Sigmoid colon (tissue), 6 donors: ENCODE measurements at regions not wholly inside any gene's neighbourhood (a gene's known extent, or its start where the extent isn't known, plus 50 kb on each side); places are given as distances from the start of the nearest gene placed in this dataset.
"Not testable (repeated sequence)": the region's sequence is repeated elsewhere in the genome, so short reads cannot be mapped to it uniquely, and the experiment has no call there.

Experiments used
- DNase-seq: peaks from one replicate; pipeline ENCODE4 v3.0.0-alpha.2; 2019
- H3K27ac ChIP-seq, 4 donors: fragments of 200-600 bp; sonication (generic); one replicate each; pipeline ENCODE4 v1.5.1; 2016 to 2019; ENCODE audit warnings: mild to moderate bottlenecking in 1 of 4
- H3K27me3 ChIP-seq, 3 donors: fragments of 200-600 bp; sonication (generic); one replicate each; pipeline ENCODE4 v1.5.1; 2019; ENCODE audit warnings: mild to moderate bottlenecking in 1 of 3
- H3K36me3 ChIP-seq, 4 donors: fragments of 200-600 bp; sonication (generic); one replicate each; pipeline ENCODE4 v1.5.1; 2016 to 2019
- H3K4me1 ChIP-seq, 4 donors: fragments of 200-600 bp; sonication (generic); one replicate each; pipeline ENCODE4 v1.5.1; 2017 to 2019
- H3K4me3 ChIP-seq, 4 donors: fragments of 200-600 bp; sonication (generic); one replicate each; pipeline ENCODE4 v1.5.1; 2017 to 2019; ENCODE audit warnings: mild to moderate bottlenecking in 2 of 4, moderate library complexity in 1 of 4
- H3K9me3 ChIP-seq, 4 donors: fragments of 200-600 bp in 3 of 4; sonication (generic) in 3 of 4; one replicate each; pipeline versions ENCODE4 v1.5.1 to v1.6.1; 2013 to 2019
- CTCF ChIP-seq, 4 experiments: fragments of 450-650 bp in 3 of 4; fragments of 200-600 bp in 1 of 4; IDR thresholded peaks; one replicate each; pipeline ENCODE4 v1.5.1; 2016 to 2019; ENCODE audit warnings: antibody characterized with exemption in 4 of 4, mild to moderate bottlenecking in 3 of 4, moderate library complexity in 2 of 4
- EP300 ChIP-seq, 4 donors: sonication (generic); formaldehyde crosslinking; IDR thresholded peaks; one replicate each; pipeline ENCODE4 v1.6.1; 2017; ENCODE audit warnings: antibody characterized with exemption in 4 of 4
- POLR2A ChIP-seq, 2 donors: fragments of 450-650 bp; IDR thresholded peaks; one replicate each; pipeline ENCODE4 v1.6.1; 2016; ENCODE audit warnings: antibody characterized with exemption in 2 of 2, mild to moderate bottlenecking in 2 of 2, moderate library complexity in 2 of 2
- POLR2AphosphoS5 ChIP-seq, 4 donors: sonication (generic); formaldehyde crosslinking; IDR thresholded peaks; one replicate each; pipeline ENCODE4 v1.6.1; 2017; ENCODE audit warnings: antibody characterized with exemption in 4 of 4
- WGBS, 2 donors: extraction: QIAGEN DNeasy Blood & Tissue Kit; methylation state at CpG; one replicate each; pipeline ENCODE4 v1.1.7; 2013; 5-methylcytosine and 5-hydroxymethylcytosine counted together
- intact Hi-C: fragments of 100-400 bp; cut with DNase I; formaldehyde crosslinking; loops from one replicate; pipeline ENCODE4 v1.15.1; 2023
- donor health status: healthy with polysubstance abuse.
- donor health status: healthy.

DNA sequence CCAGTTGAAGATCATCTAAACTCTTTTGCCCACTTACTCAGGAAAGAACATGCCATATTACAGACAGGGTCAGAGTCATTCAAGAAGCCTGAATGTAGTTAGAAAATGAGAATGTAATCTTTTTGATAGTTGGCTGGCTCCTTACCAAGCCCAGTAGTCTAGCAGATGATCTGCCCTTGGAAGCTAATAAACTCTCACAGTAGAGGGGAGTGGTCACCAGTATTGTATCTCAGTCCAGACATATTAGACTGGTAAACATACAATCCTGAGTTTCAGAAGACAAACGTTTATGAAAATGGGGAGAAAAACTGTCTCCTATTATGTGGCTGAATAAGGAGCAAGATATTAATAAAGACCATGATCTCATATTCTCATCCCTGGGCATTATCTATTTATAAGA is 65.3 kb downstream of the SEPTIN7 start:
- H3K36me3 ChIP-seq = peaks cover 0 to 40% (median 2%) of the 10 kb centered on the region in 4 donors
- no peak overlapping the region for H3K27ac ChIP-seq
- no peaks in the 10 kb centered on the region for H3K9me3 ChIP-seq
- no peaks in the 10 kb centered on the region for H3K27me3 ChIP-seq
- 5 to 36% methylated on average over 1 of the region's 1 CpG for WGBS, 2 donors
- no peak for DNase-seq
- H3K4me3 ChIP-seq = no peak overlapping the region
- no peak for TF ChIP-seq CTCF (IDR thresholded peaks at IDR 0.05)
- intact Hi-C loops = no loop called here
- H3K4me1 ChIP-seq = peaks cover 0 to 28% (median 13%) of the 10 kb centered on the region in 4 donors

- intact Hi-C loops, H3K4me3 ChIP-seq, DNase-seq, H3K9me3 ChIP-seq, H3K27me3 ChIP-seq: not testable (repeated sequence)
- WGBS, 2 donors = 9 to 14% methylated on average over 1 of the region's 1 CpG
- Histone ChIP-seq H3K27ac (peak overlapping the region in 1 of 4 donors; percentile 8), H3K36me3 (peaks cover 0 to 39% (median 3%) of the 10 kb centered on the region in 4 donors), H3K4me1 (peaks cover 0 to 40% (median 8%) of the 10 kb centered on the region in 4 donors)
Measured at GRCh38 chr7:35869117-35869516, 68.3 kb downstream of the SEPTIN7 start.

DNA sequence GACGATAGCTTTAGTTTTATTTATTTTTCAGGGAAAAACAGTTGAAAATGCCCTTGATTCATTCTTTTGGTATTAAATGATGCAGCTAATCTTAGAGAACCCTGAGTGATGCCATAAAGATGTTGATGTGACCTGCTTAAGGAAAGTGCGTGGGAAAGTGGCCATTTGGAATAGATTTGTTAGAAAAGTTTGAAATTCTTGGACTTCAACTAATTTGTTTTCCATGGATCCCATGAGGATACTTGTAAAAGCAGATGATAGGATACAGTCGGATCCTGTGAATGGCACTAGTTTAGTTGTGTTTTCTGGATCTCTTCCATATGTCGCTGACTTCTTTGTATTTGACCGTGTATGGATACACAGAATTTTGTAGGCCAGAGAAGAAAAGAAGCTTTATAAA is 69.0 kb downstream of the SEPTIN7 start:
- 89 to 90% methylated on average over 5 of the region's 5 CpGs for WGBS, 2 donors
- no peak for DNase-seq
- H3K36me3 ChIP-seq = peaks cover 0 to 33% (median 3%) of the 10 kb centered on the region in 4 donors
- H3K4me1 ChIP-seq = peaks cover 0 to 46% (median 9%) of the 10 kb centered on the region in 4 donors
- TF ChIP-seq POLR2A (IDR thresholded peaks at IDR 0.05) = no peak
- no peak for TF ChIP-seq CTCF (IDR thresholded peaks at IDR 0.05)
- TF ChIP-seq POLR2AphosphoS5 (IDR thresholded peaks at IDR 0.05) = no peak
- TF ChIP-seq EP300 (IDR thresholded peaks at IDR 0.05) = no peak
- H3K27ac ChIP-seq = peak overlapping the region in 1 of 4 donors; percentile 8
- H3K9me3 ChIP-seq = no peaks in the 10 kb centered on the region
- intact Hi-C loops = no loop called here
- H3K27me3 ChIP-seq = no peaks in the 10 kb centered on the region
- H3K4me3 ChIP-seq = no peak overlapping the region

- H3K4me1 ChIP-seq = peaks cover 0 to 39% (median 11%) of the 10 kb centered on the region in 4 donors
- TF ChIP-seq POLR2AphosphoS5 (IDR thresholded peaks at IDR 0.05) (no peak), CTCF (IDR thresholded peaks at IDR 0.05) (no peak)
- no peak overlapping the region for H3K4me3 ChIP-seq
- no peaks in the 10 kb centered on the region for H3K9me3 ChIP-seq
- peaks cover 0 to 16% (median 3%) of the 10 kb centered on the region in 4 donors for H3K36me3 ChIP-seq
- no peaks in the 10 kb centered on the region for H3K27me3 ChIP-seq
- no peak overlapping the region for H3K27ac ChIP-seq
- DNase-seq = no peak
- intact Hi-C loops = no loop called here
Measured at GRCh38 chr7:35871856-35872255, 71.0 kb downstream of the SEPTIN7 start.

GRCh38 chr7:35874886-35875285 is 74.0 kb downstream of the SEPTIN7 start:
- no peak overlapping the region for H3K27ac ChIP-seq

More at GRCh38 chr7:35874886-35875285, 74.0 kb downstream of the SEPTIN7 start:
- Histone ChIP-seq H3K4me3 (no peak overlapping the region), H3K9me3 (no peaks in the 10 kb centered on the region), H3K36me3 (peaks cover 0 to 8% (median 3%) of the 10 kb centered on the region in 4 donors), H3K27me3 (no peaks in the 10 kb centered on the region), H3K4me1 (peaks cover 0 to 28% (median 8%) of the 10 kb centered on the region in 4 donors)
- WGBS, 2 donors = 17 to 57% methylated on average over 1 of the region's 1 CpG
- intact Hi-C loops = no loop called here
- no peak for TF ChIP-seq POLR2A (IDR thresholded peaks at IDR 0.05)
- TF ChIP-seq CTCF (IDR thresholded peaks at IDR 0.05) = no peak
- TF ChIP-seq EP300 (IDR thresholded peaks at IDR 0.05) = no peak
- TF ChIP-seq POLR2AphosphoS5 (IDR thresholded peaks at IDR 0.05) = no peak
- DNase-seq = no peak
